Endothelial cell of umbilical vein (primary cell): ENCODE measurements at regions not wholly inside any gene's neighbourhood (a gene's known extent, or its start where the extent isn't known, plus 50 kb on each side); places are given as distances from the start of the nearest gene placed in this dataset.

Experiments
- BruUV-seq: library from RNA; stranded (reverse); fragments of 400-500 nt; replicated peaks from 2 replicates; lab custom pipeline; 2021; lab: Mats Ljungman, UMichigan
- CTCF ChIA-PET: fragments of 300-600, 350-600 bp; sonication (Branson Sonifier 250); formaldehyde crosslinking; loops from one replicate; lab custom pipeline; 2021; ENCODE audit warnings: antibody characterized with exemption, inconsistent platforms; lab: Charles Lee
- POLR2A ChIA-PET: fragments of 300-600, 350-600 bp; sonication (Branson Sonifier 250); formaldehyde crosslinking; loops from one replicate; lab custom pipeline; 2021; ENCODE audit warnings: antibody characterized with exemption, inconsistent platforms; lab: Charles Lee
- DNase-seq: peaks from one replicate; pipeline ENCODE4 v3.0.0-alpha.2; 2011; ENCODE audit warnings: low read depth, low spot score
- FAIRE-seq: peaks from 2 replicates; lab custom pipeline; 2011; peaks lifted over from hg19 to GRCh38; lab: Jason Lieb, UNC
- H2AFZ ChIP-seq: 2 replicates; pipeline ENCODE4 v1.6.0; 2012; ENCODE audit warnings: low read depth, low read length, control low read depth, inconsistent platforms
- H3K27ac ChIP-seq: 2 replicates; pipeline ENCODE4 v1.5.1; 2011; ENCODE audit warnings: low read depth, mild to moderate bottlenecking, control low read depth, low read length, moderate library complexity; ENCODE audit not compliant: insufficient read depth
- H3K27me3 ChIP-seq, 2 experiments: 2 replicates each; pipeline versions ENCODE4 v1.6.0 to v1.6.1; 2011; ENCODE audit warnings: low read length in 2 of 2, mixed read lengths in 1 of 2; ENCODE audit not compliant: control insufficient read depth in 2 of 2, insufficient read depth in 2 of 2
- H3K36me3 ChIP-seq, 2 experiments: 2 replicates in 1 of 2; 3 replicates in 1 of 2; pipeline ENCODE4 v1.5.1; 2011; ENCODE audit warnings: low read length in 2 of 2, mild to moderate bottlenecking in 1 of 2, moderate library complexity in 1 of 2; ENCODE audit not compliant: control insufficient read depth in 2 of 2, insufficient read depth in 2 of 2; ENCODE audit errors: extremely low read depth in 1 of 2
- H3K4me1 ChIP-seq: 3 replicates; pipeline ENCODE4 v1.5.1; 2011; ENCODE audit warnings: mild to moderate bottlenecking, low read length; ENCODE audit not compliant: control insufficient read depth, insufficient read depth; ENCODE audit errors: extremely low read depth
- H3K4me2 ChIP-seq: 2 replicates; pipeline ENCODE4 v1.6.1; 2011; ENCODE audit warnings: low read length, control low read depth, mixed read lengths; ENCODE audit not compliant: insufficient read depth
- H3K4me3 ChIP-seq, 3 experiments: fragments of 200-600 bp in 1 of 3; sonication (generic), shearing (Covaris generic) in 1 of 3; replicated peaks in 1 of 3; 2 replicates each; pipeline ENCODE4 v1.5.1; 2011 to 2016; ENCODE audit warnings: control low read depth in 3 of 3, low read length in 3 of 3, mild to moderate bottlenecking in 2 of 3, inconsistent platforms in 1 of 3, low read depth in 1 of 3, moderate library complexity in 1 of 3; ENCODE audit not compliant: insufficient read depth in 1 of 3
- H3K79me2 ChIP-seq: 2 replicates; pipeline ENCODE4 v1.6.0; 2012; ENCODE audit warnings: low read length, inconsistent platforms; ENCODE audit not compliant: control insufficient read depth, insufficient read depth
- H3K9ac ChIP-seq: replicated peaks from 2 replicates; pipeline ENCODE3; 2011; ENCODE audit warnings: low read length, control low read depth; ENCODE audit not compliant: insufficient read depth; ENCODE audit errors: extremely low read depth
- H3K9me1 ChIP-seq: replicated peaks from 3 replicates; pipeline ENCODE4 v1.6.0; 2011; ENCODE audit warnings: mild to moderate bottlenecking, low read length; ENCODE audit not compliant: control insufficient read depth, insufficient read depth; ENCODE audit errors: extremely low read depth
- H3K9me3 ChIP-seq: replicated peaks from 2 replicates; pipeline ENCODE4 v1.5.1; 2012; ENCODE audit warnings: low read length, inconsistent platforms; ENCODE audit not compliant: control insufficient read depth, insufficient read depth
- H4K20me1 ChIP-seq: replicated peaks from 2 replicates; pipeline ENCODE3; 2011; ENCODE audit warnings: mild to moderate bottlenecking, low read length; ENCODE audit not compliant: control insufficient read depth, insufficient read depth; ENCODE audit errors: extremely low read depth
- CTCF ChIP-seq, 2 donors: IDR thresholded peaks; 1 replicate in 1 of 2; 2 replicates in 1 of 2; pipeline ENCODE4 v1.5.1; 2011; ENCODE audit warnings: low read length in 2 of 2, mild to moderate bottlenecking in 2 of 2, moderate library complexity in 2 of 2, control low read depth in 1 of 2, inconsistent platforms in 1 of 2, low read depth in 1 of 2; ENCODE audit not compliant: insufficient read depth in 1 of 2; ENCODE audit errors: extremely low read depth in 1 of 2
- EZH2 ChIP-seq: IDR thresholded peaks from 2 replicates; pipeline ENCODE4 v1.6.1; 2012; ENCODE audit warnings: borderline replicate concordance, low read depth, mild to moderate bottlenecking, moderate library complexity, low read length, inconsistent platforms; ENCODE audit not compliant: severe bottlenecking
- FOS ChIP-seq: IDR thresholded peaks from 2 replicates; pipeline ENCODE4 v1.6.1; 2011; ENCODE audit warnings: mild to moderate bottlenecking, low read length, moderate library complexity, borderline replicate concordance; ENCODE audit not compliant: insufficient read depth
- GATA2 ChIP-seq: IDR thresholded peaks from 2 replicates; pipeline ENCODE4 v1.7.0; 2011; ENCODE audit warnings: low read depth, mild to moderate bottlenecking, moderate library complexity, mixed read lengths, low read length; ENCODE audit not compliant: insufficient read length, insufficient read depth
- JUN ChIP-seq: IDR thresholded peaks from 2 replicates; pipeline ENCODE4 v1.6.1; 2011; ENCODE audit warnings: borderline replicate concordance, low read depth; ENCODE audit not compliant: insufficient read length, insufficient read depth
- MYC ChIP-seq: IDR thresholded peaks from one replicate; pipeline ENCODE4 v1.6.1; 2011; ENCODE audit warnings: mild to moderate bottlenecking, low read depth, low read length
- POLR2A ChIP-seq: IDR thresholded peaks from 2 replicates; pipeline ENCODE4 v1.6.1; 2012; ENCODE audit warnings: low read depth, mild to moderate bottlenecking, control low read depth, low read length
- POLR2AphosphoS5 ChIP-seq: IDR thresholded peaks from 2 replicates; pipeline ENCODE4 v1.6.1; 2012; ENCODE audit warnings: low read depth, mild to moderate bottlenecking, control low read depth, low read length, moderate library complexity; ENCODE audit not compliant: insufficient read depth
- dilution Hi-C: fragments of 300-500 bp; cut with MboI; formaldehyde crosslinking; loops from one replicate; pipeline ENCODE4 v1.15.0; 2019; ENCODE audit warnings: low sequenced_read_pairs; ENCODE audit not compliant: extremely low pct_ligation_motif_present
- intact Hi-C: fragments of 100-400 bp; cut with micrococcal nuclease; formaldehyde crosslinking; loops from one replicate; pipeline ENCODE4 v1.10.0; 2022
- TF ChIP-seq, protein P1 (sequence below): IDR thresholded peaks from 2 replicates; pipeline ENCODE4 v1.6.1; 2011; ENCODE audit not compliant: insufficient read depth, insufficient read length

DNA sequence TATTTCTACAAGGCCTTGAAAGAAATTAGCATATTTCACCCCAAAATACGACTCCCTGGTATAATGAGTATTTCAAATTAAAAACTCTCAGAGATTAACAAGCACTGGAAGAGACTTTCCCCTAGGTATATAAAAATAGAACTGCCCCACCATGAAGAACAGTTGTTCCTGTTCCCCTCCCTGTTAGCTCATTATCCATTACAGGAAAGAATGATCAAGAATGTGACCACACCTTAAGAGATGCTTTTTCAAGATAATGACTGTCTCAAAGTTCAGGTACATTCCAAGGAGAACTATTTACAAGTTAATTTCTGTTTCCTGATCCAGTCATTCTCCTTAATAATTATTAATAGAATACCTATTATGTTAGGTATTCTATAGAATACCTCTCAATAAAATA is 1220.6 kb upstream of the CDH2 start:
- no peak overlapping the region for H3K9ac ChIP-seq
- ChIA-PET CTCF (interaction anchor here (2.8 kb wide), 1 partner anchor 8 kb away, joined by 9 read pairs; no protein-coding TSS in a partner anchor), POLR2A (no interaction called here)
- no peaks in the 10 kb centered on the region for H3K36me3 ChIP-seq
- intact Hi-C loops: no loop called here
- H3K27ac ChIP-seq: no peak overlapping the region
- H3K4me1 ChIP-seq: no peaks in the 10 kb centered on the region
- H4K20me1 ChIP-seq: no peaks in the 10 kb centered on the region
- no TSS peak for BruUV-seq
- H3K79me2 ChIP-seq: no peaks in the 10 kb centered on the region
- H3K4me3 ChIP-seq: no peak overlapping the region
- H2AFZ ChIP-seq: no peak overlapping the region
- TF ChIP-seq GATA2: no peak
- TF ChIP-seq EZH2: no peak
- TF ChIP-seq FOS: no peak
- TF ChIP-seq, protein P1, sequence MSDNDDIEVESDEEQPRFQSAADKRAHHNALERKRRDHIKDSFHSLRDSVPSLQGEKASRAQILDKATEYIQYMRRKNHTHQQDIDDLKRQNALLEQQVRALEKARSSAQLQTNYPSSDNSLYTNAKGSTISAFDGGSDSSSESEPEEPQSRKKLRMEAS: no peak
- H3K4me2 ChIP-seq: no peak overlapping the region
- no peak for DNase-seq
- no peak for FAIRE-seq
- no peaks in the 10 kb centered on the region for H3K9me3 ChIP-seq
- dilution Hi-C loops: no loop called here
- H3K9me1 ChIP-seq: no peaks in the 10 kb centered on the region
- H3K27me3 ChIP-seq: no peaks in the 10 kb centered on the region

- Histone ChIP-seq H3K9ac (no peak overlapping the region), H3K4me3 (no peak overlapping the region), H3K79me2 (no peaks in the 10 kb centered on the region), H2AFZ (no peak overlapping the region), H3K9me3 (no peaks in the 10 kb centered on the region), H3K9me1 (no peaks in the 10 kb centered on the region), H3K4me2 (no peak overlapping the region), H3K4me1 (no peaks in the 10 kb centered on the region), H3K27ac (no peak overlapping the region), H3K27me3 (no peaks in the 10 kb centered on the region), H4K20me1 (no peaks in the 10 kb centered on the region), H3K36me3 (no peaks in the 10 kb centered on the region)
- dilution Hi-C loops: no loop called here
- POLR2A ChIA-PET: no interaction called here
- DNase-seq (no peak), FAIRE-seq (no peak)
- intact Hi-C loops: no loop called here
- CTCF ChIA-PET: interaction anchor here (0.6 kb wide), 1 partner anchor 23 kb away, joined by 3 read pairs; no protein-coding TSS in a partner anchor
- TF ChIP-seq EZH2 (no peak), POLR2AphosphoS5 (no peak), FOS (no peak), CTCF (IDR thresholded peaks at IDR 0.05; ENCODE audit: extremely low read depth in 1 of 2, insufficient read depth in 1 of 2, low read depth in 1 of 2, low read length in 2 of 2) (no peak), MYC (no peak), POLR2A (no peak), JUN (no peak), GATA2 (no peak)
- TF ChIP-seq, protein P1: no peak
- no TSS peak for BruUV-seq
Measured at GRCh38 chr18:29383311-29384273, 1206.7 kb upstream of the CDH2 start.
